ENCODE measurements at regions not wholly inside any gene's neighbourhood (a gene's known extent, or its start where the extent isn't known, plus 50 kb on each side); places are given as distances from the start of the nearest gene placed in this dataset.

- no peaks in the 10 kb centered on the region for H3K9me3 ChIP-seq (ENCODE audit: insufficient read depth in 2 of 2, low read depth in 1 of 2, low read length in 1 of 2)
- H3K4me2 ChIP-seq (ENCODE audit: insufficient read depth in 1 of 2, low read depth in 2 of 2, low read length in 2 of 2) = peak overlapping the region; percentile 23 to 28; a peak in 2 of 4 replicates
- no peak overlapping the region for H3K18ac ChIP-seq (ENCODE audit: extremely low read depth, low read length)
- H3K14ac ChIP-seq (ENCODE audit: insufficient read length) = no peak overlapping the region
- H2BK120ac ChIP-seq (replicated peaks; ENCODE audit: low read depth, low read length) = no peak overlapping the region
- H3K4me3 ChIP-seq (ENCODE audit: extremely low read depth in 1 of 4, insufficient read depth in 2 of 4, low read depth in 3 of 4, low read length in 4 of 4) = no peak overlapping the region
- POLR2A ChIA-PET (ENCODE audit: partially characterized antibody) = no interaction called here
- no peaks in the 10 kb centered on the region for H4K20me1 ChIP-seq (replicated peaks in 1 of 2; ENCODE audit: control insufficient read depth in 1 of 2, insufficient read depth in 2 of 2, low read length in 2 of 2)
- no peak overlapping the region for H2AK5ac ChIP-seq (ENCODE audit: low read depth, low read length)
- FAIRE-seq = no peak
- no peaks in the 10 kb centered on the region for H3K79me2 ChIP-seq (ENCODE audit: control insufficient read depth in 1 of 2, insufficient read depth in 2 of 2, low read length in 2 of 2)
- DNase-seq (ENCODE audit: low read depth in 1 of 2, low spot score in 2 of 2) = no peak
- H4K5ac ChIP-seq (ENCODE audit: insufficient read length, low read depth, low read length) = no peak overlapping the region
- no peak overlapping the region for H3K56ac ChIP-seq (replicated peaks; ENCODE audit: insufficient read length, low read depth, low read length)
- H2BK12ac ChIP-seq (ENCODE audit: low read depth, low read length) = no peak overlapping the region
- H2BK15ac ChIP-seq (ENCODE audit: low read length) = no peak overlapping the region
- H3K27ac ChIP-seq (ENCODE audit: low read depth, low read length) = no peak overlapping the region
- H2BK20ac ChIP-seq (ENCODE audit: low read length) = no peak overlapping the region
- peak overlapping the region; percentile 99 for H2AFZ ChIP-seq (ENCODE audit: low read length)
- no peak overlapping the region for H3K4ac ChIP-seq (replicated peaks; ENCODE audit: insufficient read length, low read depth, low read length)
- H3K79me1 ChIP-seq (ENCODE audit: low read depth, low read length) = no peaks in the 10 kb centered on the region
- H2BK5ac ChIP-seq (ENCODE audit: low read depth, low read length) = no peak overlapping the region
- H4K8ac ChIP-seq (ENCODE audit: extremely low read depth, insufficient read depth, low read length) = no peak overlapping the region
- CTCF ChIA-PET (ENCODE audit: partially characterized antibody) = no interaction called here
- H3K36me3 ChIP-seq (ENCODE audit: control insufficient read depth in 2 of 4, insufficient read depth in 4 of 4, low read length in 3 of 4) = no peaks in the 10 kb centered on the region
- no peaks in the 10 kb centered on the region for H3K27me3 ChIP-seq (replicated peaks in 1 of 4; ENCODE audit: control insufficient read depth in 3 of 4, extremely low read depth in 1 of 4, insufficient read depth in 3 of 4, low read length in 3 of 4)
- 80% methylated on average over 4 of the region's 4 CpGs; no CpG with 5 or more reads in 1 of the 2 experiments for WGBS, 2 experiments (ENCODE audit: extremely low coverage in 1 of 2, insufficient coverage in 1 of 2, insufficient read length in 1 of 2, insufficient replicate concordance in 2 of 2, low coverage in 1 of 2, low lambda C conversion rate in 2 of 2, missing lambda C conversion rate in 1 of 2)
- no peak overlapping the region for H4K91ac ChIP-seq (replicated peaks; ENCODE audit: insufficient read length, low read length)
- no peak overlapping the region for H3K9ac ChIP-seq (replicated peaks in 1 of 4; ENCODE audit: extremely low read depth in 1 of 4, low read depth in 3 of 4, low read length in 3 of 4)
- no peak overlapping the region for H3K23ac ChIP-seq (ENCODE audit: insufficient read length)
- H3K23me2 ChIP-seq (ENCODE audit: low read depth, low read length) = no peaks in the 10 kb centered on the region
- peaks cover 0 to 5% (median 0%) of the 10 kb centered on the region in 4 experiments; a peak in 2 of 7 replicates for H3K4me1 ChIP-seq (replicated peaks in 1 of 4; ENCODE audit: control insufficient read depth in 3 of 4, insufficient read depth in 4 of 4, low read length in 3 of 4)
- TF ChIP-seq TBP (IDR thresholded peaks at IDR 0.05; ENCODE audit: low read depth, low read length) = no peak
- no peak for TF ChIP-seq RXRA (IDR thresholded peaks at IDR 0.05; ENCODE audit: insufficient read depth, low read depth, low read length)
- no peak for TF ChIP-seq RNF2 (IDR thresholded peaks at IDR 0.05; ENCODE audit: borderline replicate concordance, low read depth, low read length, missing control alignments, poor library complexity, severe bottlenecking)
- TF ChIP-seq TCF12 (IDR thresholded peaks at IDR 0.05; ENCODE audit: low read depth, low read length) = no peak
- TF ChIP-seq GABPA (IDR thresholded peaks at IDR 0.05; ENCODE audit: borderline replicate concordance, insufficient read depth, low read length) = no peak
- TF ChIP-seq ASH2L (IDR thresholded peaks at IDR 0.05; ENCODE audit: low read length) = no peak
- TF ChIP-seq POLR2AphosphoS5 (IDR thresholded peaks at IDR 0.05; ENCODE audit: low read depth, low read length) = no peak
- TF ChIP-seq KDM1A (IDR thresholded peaks at IDR 0.05; ENCODE audit: borderline replicate concordance, low read length) = no peak
- TF ChIP-seq EGR1 (IDR thresholded peaks at IDR 0.05; ENCODE audit: borderline replicate concordance, low read depth, low read length) = no peak
- TF ChIP-seq SIRT6 (IDR thresholded peaks at IDR 0.05; ENCODE audit: low read length) = no peak
- TF ChIP-seq RFX5 (IDR thresholded peaks at IDR 0.05; ENCODE audit: borderline replicate concordance, low read depth, low read length) = no peak
- no peak for TF ChIP-seq EP300 (IDR thresholded peaks at IDR 0.05; ENCODE audit: borderline replicate concordance in 1 of 2, low read depth in 2 of 2, low read length in 2 of 2)
- no peak for TF ChIP-seq JUN (IDR thresholded peaks at IDR 0.05; ENCODE audit: low read depth, low read length)
- no peak for TF ChIP-seq GTF2F1 (IDR thresholded peaks at IDR 0.05; ENCODE audit: borderline replicate concordance, low read depth, low read length)
Measured at GRCh38 chr4:59457576-59457975, 1742.5 kb upstream of the ADGRL3 start.
